Stomach (tissue), 8 donors: ENCODE measurements at regions not wholly inside any gene's neighbourhood (a gene's known extent, or its start where the extent isn't known, plus 50 kb on each side); places are given as distances from the start of the nearest gene placed in this dataset.
A peak's percentile ranks its signal among the peaks of the same experiment; 100 is the strongest.

Source experiments
- DNase-seq, 2 donors: peaks; one replicate each; pipeline versions ENCODE4 v3.0.0 to v3.0.0-alpha.2; 2013 to 2019
- H3K27ac ChIP-seq, 5 donors: fragments of 200-600 bp in 4 of 5; sonication (generic) in 4 of 5; one replicate each; pipeline ENCODE4 v1.5.1; 2013 to 2019; ENCODE audit warnings: mild to moderate bottlenecking in 1 of 5, moderate library complexity in 1 of 5
- H3K27me3 ChIP-seq, 3 donors: fragments of 200-600 bp; sonication (generic); one replicate each; pipeline ENCODE4 v1.5.1; 2017 to 2019; ENCODE audit warnings: mixed run types in 1 of 3
- H3K36me3 ChIP-seq, 4 donors: fragments of 200-600 bp; sonication (generic); 1 replicate in 3 of 4; 2 replicates in 1 of 4; pipeline ENCODE4 v1.5.1; 2016 to 2019
- H3K4me1 ChIP-seq, 4 donors: fragments of 200-600 bp; sonication (generic); one replicate each; pipeline ENCODE4 v1.5.1; 2016 to 2019
- H3K4me3 ChIP-seq, 4 donors: fragments of 200-600 bp; sonication (generic) in 3 of 4; one replicate each; pipeline ENCODE4 v1.5.1; 2016 to 2019; ENCODE audit warnings: mild to moderate bottlenecking in 1 of 4
- H3K9me3 ChIP-seq, 4 donors: fragments of 200-600 bp; sonication (generic); one replicate each; pipeline ENCODE4 v1.5.1; 2016 to 2019
- EP300 ChIP-seq: sonication (generic); formaldehyde crosslinking; IDR thresholded peaks from one replicate; pipeline ENCODE4 v1.6.1; 2017; ENCODE audit warnings: antibody characterized with exemption
- POLR2A ChIP-seq, 4 donors: fragments of 450-650 bp; IDR thresholded peaks; one replicate each; pipeline ENCODE4 v1.6.1; 2016; ENCODE audit warnings: antibody characterized with exemption in 4 of 4, control low read depth in 2 of 4, mild to moderate bottlenecking in 1 of 4, moderate library complexity in 1 of 4
- POLR2AphosphoS5 ChIP-seq, 3 donors: sonication (generic); formaldehyde crosslinking; IDR thresholded peaks; one replicate each; pipeline ENCODE4 v1.6.1; 2016; ENCODE audit warnings: antibody characterized with exemption in 3 of 3
- WGBS, 5 donors: extraction: QIAGEN DNeasy Blood & Tissue Kit in 3 of 5; methylation state at CpG; one replicate each; pipeline versions ENCODE4 v1.1.5 to v1.1.7; 2013 to 2018; 5-methylcytosine and 5-hydroxymethylcytosine counted together
- intact Hi-C: fragments of 100-400 bp; cut with DNase I; formaldehyde crosslinking; loops from one replicate; pipeline ENCODE4 v1.15.1; 2023; ENCODE audit warnings: low total_unique reads
- TF ChIP-seq, protein P1 (sequence below), 7 experiments: fragments of 450-650 bp in 4 of 7; fragments of 200-600 bp in 3 of 7; sonication (generic) in 3 of 7; IDR thresholded peaks; one replicate each; pipeline ENCODE4 v1.5.1; 2016 to 2019; ENCODE audit warnings: antibody characterized with exemption in 7 of 7, control low read depth in 2 of 7, mild to moderate bottlenecking in 1 of 7
- donor health status: healthy with polysubstance abuse.
- donor health status: Bipolar disorder and iron deficiency.
- donor health status: healthy.

DNA sequence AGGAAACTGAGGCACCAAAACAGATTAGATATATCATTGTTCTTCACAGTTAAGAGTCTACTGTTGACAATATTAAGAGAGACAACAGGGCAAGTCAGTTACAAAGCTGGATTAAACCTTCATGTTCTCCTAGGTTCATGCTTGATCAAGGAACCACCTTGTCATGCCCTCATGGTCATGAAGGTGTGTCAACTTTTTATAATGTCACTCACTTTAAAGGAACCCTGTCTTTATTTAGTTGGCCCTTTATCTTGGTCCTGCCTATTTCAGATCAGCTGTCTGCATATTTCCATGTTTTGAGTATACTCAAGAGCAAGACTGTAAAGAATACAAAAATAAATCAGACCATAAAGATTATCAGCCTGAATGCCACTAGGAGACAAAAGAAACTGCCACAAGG lies 140.2 kb upstream of the FAM241A start:
- Histone ChIP-seq H3K9me3 (no peaks in the 10 kb centered on the region), H3K27me3 (no peaks in the 10 kb centered on the region), H3K27ac (no peak overlapping the region), H3K36me3 (no peaks in the 10 kb centered on the region), H3K4me3 (no peak overlapping the region), H3K4me1 (no peaks in the 10 kb centered on the region)
- no peak for DNase-seq
- no peak for TF ChIP-seq POLR2A (IDR thresholded peaks at IDR 0.05)
- TF ChIP-seq POLR2AphosphoS5 (IDR thresholded peaks at IDR 0.05), result no peak
- TF ChIP-seq, protein P1, sequence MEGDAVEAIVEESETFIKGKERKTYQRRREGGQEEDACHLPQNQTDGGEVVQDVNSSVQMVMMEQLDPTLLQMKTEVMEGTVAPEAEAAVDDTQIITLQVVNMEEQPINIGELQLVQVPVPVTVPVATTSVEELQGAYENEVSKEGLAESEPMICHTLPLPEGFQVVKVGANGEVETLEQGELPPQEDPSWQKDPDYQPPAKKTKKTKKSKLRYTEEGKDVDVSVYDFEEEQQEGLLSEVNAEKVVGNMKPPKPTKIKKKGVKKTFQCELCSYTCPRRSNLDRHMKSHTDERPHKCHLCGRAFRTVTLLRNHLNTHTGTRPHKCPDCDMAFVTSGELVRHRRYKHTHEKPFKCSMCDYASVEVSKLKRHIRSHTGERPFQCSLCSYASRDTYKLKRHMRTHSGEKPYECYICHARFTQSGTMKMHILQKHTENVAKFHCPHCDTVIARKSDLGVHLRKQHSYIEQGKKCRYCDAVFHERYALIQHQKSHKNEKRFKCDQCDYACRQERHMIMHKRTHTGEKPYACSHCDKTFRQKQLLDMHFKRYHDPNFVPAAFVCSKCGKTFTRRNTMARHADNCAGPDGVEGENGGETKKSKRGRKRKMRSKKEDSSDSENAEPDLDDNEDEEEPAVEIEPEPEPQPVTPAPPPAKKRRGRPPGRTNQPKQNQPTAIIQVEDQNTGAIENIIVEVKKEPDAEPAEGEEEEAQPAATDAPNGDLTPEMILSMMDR (IDR thresholded peaks at IDR 0.05), result no peak
- TF ChIP-seq EP300, result no peak
- intact Hi-C loops, result no loop called here

DNA sequence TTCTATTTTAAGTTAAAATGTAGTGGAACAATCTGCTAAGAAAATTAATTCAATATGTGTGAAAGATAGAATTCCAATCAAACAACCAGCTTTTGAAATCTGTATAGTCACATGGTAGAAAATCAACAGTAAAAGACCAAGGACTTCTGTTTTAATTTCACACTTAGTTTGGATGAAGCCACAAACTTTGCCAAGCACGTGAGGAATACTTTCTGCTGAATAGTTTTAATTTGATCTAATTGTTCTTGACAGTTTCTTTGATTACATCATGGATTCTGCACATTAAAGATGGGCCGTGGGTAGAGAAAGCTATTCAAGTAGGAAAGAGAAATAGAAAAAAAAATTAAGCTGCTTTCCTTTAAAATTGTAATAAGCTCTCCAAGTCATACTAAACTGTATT lies 137.9 kb upstream of the FAM241A start:
- no peak for DNase-seq
- Histone ChIP-seq H3K36me3 (no peaks in the 10 kb centered on the region), H3K9me3 (no peaks in the 10 kb centered on the region), H3K27me3 (no peaks in the 10 kb centered on the region), H3K27ac (no peak overlapping the region), H3K4me3 (no peak overlapping the region), H3K4me1 (no peaks in the 10 kb centered on the region)
- 41 to 75% (median 68%) methylated on average over 2 of the region's 2 CpGs for WGBS, 5 donors
- TF ChIP-seq POLR2A (IDR thresholded peaks at IDR 0.05) (no peak), EP300 (no peak), POLR2AphosphoS5 (IDR thresholded peaks at IDR 0.05) (no peak)
- TF ChIP-seq, protein P1 (IDR thresholded peaks at IDR 0.05), result no peak
- intact Hi-C loops, result no loop called here

DNA sequence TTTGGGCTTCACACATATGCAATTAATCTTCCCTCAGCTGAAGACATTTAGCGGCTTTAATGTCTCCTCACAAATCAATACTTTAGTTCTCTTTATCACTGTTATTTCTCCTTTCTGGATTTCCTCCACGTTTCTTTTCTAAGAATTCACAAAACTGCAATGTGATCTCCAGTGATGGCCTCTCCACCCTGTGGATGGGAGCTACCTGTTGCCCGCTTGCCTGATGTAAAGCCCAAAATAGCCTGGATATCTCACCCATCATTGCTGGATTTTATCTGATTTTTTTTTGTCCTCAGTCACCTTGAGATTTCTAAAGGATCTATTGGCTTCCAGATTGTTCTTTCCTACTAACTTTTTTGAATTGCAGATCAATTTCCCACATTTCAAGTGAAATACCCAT lies 129.3 kb upstream of the FAM241A start:
- no peak for DNase-seq
- TF ChIP-seq, protein P1 (IDR thresholded peaks at IDR 0.05), result no peak
- TF ChIP-seq EP300, result no peak
- TF ChIP-seq POLR2A (IDR thresholded peaks at IDR 0.05), result no peak
- no peak for TF ChIP-seq POLR2AphosphoS5 (IDR thresholded peaks at IDR 0.05)
- 65 to 79% (median 72%) methylated on average over 3 of the region's 3 CpGs for WGBS, 5 donors

DNA sequence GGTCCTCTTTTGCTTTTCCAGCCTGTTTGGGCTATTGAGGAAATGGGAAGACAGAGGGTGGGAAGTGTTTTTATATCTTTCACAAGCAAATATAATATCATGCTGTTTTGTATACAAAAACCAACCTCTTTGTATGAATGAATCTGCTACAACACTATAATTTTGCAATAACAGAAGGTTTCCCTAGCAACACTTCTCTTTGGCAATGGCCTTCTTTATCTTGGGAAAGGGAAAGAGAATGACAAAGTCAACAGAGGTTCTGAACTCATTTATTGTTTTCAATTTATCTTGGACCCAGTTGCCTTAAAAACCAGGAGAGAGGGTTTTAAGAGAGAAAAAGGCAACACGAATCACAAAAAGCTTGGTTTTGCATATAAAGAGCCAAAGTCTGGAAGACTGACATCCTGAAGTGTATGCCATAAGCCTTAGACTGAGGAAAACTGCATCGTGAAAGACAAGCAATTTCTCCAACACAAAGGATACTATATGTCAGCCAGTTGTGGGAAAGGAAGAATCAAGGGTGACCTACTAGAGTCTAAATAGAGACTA lies 121.8 kb upstream of the FAM241A start:
- peak in 1 of 2 donors; percentile 15 for DNase-seq
- Histone ChIP-seq H3K4me1 (no peaks in the 10 kb centered on the region), H3K4me3 (no peak overlapping the region), H3K27me3 (no peaks in the 10 kb centered on the region), H3K27ac (no peak overlapping the region), H3K36me3 (no peaks in the 10 kb centered on the region), H3K9me3 (no peaks in the 10 kb centered on the region)
- 31 to 49% (median 46%) methylated on average over 2 of the region's 2 CpGs for WGBS, 5 donors
- no peak for TF ChIP-seq POLR2AphosphoS5 (IDR thresholded peaks at IDR 0.05)
- TF ChIP-seq POLR2A (IDR thresholded peaks at IDR 0.05), result no peak
- no peak for TF ChIP-seq EP300
- TF ChIP-seq, protein P1 (IDR thresholded peaks at IDR 0.05), result no peak
- intact Hi-C loops, result no loop called here

More for the DNA sequence above, 129.3 kb upstream of the FAM241A start:
- no peaks in the 10 kb centered on the region for H3K9me3 ChIP-seq
- intact Hi-C loops, result no loop called here
- no peaks in the 10 kb centered on the region for H3K4me1 ChIP-seq
- no peaks in the 10 kb centered on the region for H3K36me3 ChIP-seq
- no peak overlapping the region for H3K27ac ChIP-seq
- no peaks in the 10 kb centered on the region for H3K27me3 ChIP-seq
- no peak overlapping the region for H3K4me3 ChIP-seq
